ENCODE measurements at regions not wholly inside any gene's neighbourhood (a gene's known extent, or its start where the extent isn't known, plus 50 kb on each side); places are given as distances from the start of the nearest gene placed in this dataset.
A peak's percentile ranks its signal among the peaks of the same experiment; 100 is the strongest.
"Not testable (repeated sequence)": the region's sequence is repeated elsewhere in the genome, so short reads cannot be mapped to it uniquely, and the experiment has no call there.

DNA sequence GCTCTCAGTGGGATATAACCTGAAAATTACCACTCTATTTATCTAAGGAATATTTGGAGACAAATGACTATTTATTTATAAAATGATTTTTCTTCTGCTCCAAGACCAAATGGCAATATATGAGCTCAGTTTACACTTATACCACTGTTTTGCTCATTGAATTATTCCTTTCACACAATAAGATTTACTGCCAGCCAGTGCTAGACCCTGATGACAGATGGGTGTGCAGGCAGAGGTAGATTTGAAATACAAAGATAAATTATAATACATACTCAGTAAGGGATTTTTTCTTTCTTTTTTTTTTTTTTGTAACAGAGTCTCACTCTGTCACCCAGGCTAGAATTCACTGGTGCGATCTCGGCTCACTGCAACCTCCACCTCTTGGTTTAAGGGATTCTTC lies 980.3 kb downstream of the EPHA3 start:
- DNase-seq = no peak

DNA sequence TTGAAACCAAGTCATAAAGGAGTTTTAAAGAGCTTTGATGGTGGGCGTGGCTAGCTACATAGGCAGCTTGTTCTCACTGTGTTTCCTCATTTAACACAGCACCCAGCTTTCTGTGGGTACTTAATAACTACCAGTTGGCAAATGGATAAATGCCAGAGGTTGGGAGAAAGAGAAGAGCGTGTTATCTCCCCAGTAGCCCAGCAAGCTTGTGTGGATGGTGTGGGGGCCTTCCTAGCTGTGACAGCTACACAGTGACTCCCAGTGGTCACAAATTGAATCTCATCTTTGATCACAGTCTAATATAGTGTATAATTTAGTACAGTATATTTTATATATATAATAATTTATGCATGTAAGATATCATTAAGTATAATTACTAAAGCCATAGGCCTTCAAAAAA lies 984.1 kb downstream of the EPHA3 start:
- peak; percentile 61 for DNase-seq

DNA sequence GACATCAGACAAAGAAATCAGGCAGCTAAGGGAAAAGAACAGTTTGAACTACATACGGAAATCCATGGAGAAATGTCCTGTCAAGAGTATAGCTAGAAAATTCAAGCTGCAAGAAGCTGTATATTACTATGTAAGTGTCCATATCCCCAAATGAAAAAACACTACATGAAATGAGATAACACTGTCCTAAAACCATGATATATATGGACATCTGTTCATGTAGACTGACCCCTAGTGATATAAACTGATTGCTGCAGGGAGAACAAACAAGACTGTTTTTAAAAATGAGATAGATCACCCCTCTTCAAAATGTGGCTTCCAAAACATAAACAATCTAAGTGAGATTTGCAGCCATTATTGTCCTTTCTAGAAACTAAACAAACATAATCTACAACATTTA lies 985.6 kb downstream of the EPHA3 start:
- peak; percentile 37 for DNase-seq

DNA sequence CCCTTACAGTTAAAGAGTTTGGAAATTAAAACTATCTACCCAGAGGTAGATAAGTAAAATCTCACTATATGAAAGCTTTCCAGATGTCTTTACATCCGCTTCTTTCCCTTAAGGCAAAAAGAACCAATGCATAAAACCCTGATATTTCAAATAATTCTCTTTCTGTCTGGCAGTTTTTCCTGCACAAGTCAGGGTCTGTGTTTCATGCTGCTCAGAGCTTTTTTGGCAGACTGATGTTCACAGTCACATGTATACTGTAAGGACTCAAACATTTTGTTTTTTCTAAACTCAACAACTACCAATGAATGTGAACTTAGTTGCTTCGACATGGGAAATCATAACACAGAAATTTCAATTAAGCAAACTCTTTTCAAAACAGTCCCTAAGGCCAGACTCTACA lies 988.4 kb downstream of the EPHA3 start:
- DNase-seq = no peak

DNA sequence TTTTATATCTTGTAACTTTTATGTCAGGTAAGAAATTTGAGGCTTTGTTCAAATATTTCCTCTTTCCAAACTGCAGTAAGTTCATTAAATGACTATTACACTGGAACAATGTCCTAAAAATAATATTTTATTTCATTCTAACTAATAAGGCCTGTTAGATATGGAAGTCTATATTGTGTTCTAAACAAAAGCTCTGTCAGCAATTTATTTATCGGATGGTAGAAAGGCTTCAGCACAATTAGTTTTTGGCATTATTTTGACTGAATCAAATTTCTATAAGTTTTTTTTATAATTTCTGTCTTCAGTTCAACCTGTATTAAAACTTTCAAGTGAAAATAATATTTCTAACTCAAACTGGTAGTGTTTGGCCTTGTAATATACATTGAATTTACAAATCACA lies 992.1 kb downstream of the EPHA3 start:
- no peak for DNase-seq

DNA sequence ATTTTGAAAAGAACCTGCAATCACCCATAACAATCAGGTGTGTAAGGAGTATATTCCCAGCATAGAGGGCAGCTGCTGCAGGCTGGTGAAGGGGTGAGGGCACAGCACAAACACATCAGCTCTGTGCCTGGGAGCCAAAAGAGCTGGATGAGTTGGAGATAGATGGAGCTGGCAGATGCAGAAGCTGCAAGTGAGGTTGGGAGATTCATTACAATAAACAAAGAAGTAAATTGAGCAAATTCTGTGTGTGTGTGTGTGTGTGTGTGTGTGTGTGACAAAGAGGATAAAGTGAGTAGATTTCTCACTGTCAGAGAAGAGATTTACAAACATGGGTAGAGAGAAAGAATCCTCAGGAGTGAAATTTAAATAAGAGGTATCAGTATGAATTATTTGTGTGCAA lies 994.7 kb downstream of the EPHA3 start:
- no peak for DNase-seq

DNA sequence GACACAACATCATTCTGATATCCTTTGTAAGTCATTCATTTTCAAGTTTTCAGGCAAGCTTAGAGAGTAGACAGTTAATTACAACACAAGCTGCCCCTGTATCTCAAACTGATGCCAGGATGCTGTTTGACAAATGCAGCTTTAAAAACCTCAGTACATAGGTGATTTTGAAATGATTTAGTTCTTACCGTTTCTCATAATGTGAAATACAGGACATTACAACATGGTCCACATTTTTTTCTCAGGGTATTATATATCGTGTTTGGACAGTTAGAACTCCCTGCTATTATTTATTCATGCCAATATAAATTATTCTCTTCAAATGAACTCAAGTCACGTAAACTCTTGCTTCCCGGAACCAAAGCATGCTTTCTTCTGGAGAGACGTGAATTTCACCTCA lies 1013.9 kb downstream of the EPHA3 start:
- no peak for DNase-seq

DNA sequence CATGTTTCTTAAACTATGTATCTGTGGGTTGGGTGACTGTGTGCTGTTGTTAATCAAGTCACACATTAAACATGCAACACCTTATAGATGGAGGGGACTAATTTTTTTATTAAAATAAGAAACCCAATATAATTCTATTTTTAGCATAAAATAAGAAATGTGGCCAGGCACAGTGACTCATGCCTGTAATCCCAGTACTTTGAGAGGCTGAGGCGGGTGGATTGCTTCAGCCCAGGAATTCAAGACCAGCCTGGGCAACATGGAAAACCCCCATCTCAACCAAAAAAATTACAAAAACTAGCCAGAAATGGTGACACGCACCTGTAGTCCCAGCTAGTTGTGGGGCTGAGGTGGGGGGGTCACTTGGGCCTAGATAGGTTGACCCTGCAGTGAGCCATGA lies 1021.0 kb downstream of the EPHA3 start:
- no peak for DNase-seq

DNA sequence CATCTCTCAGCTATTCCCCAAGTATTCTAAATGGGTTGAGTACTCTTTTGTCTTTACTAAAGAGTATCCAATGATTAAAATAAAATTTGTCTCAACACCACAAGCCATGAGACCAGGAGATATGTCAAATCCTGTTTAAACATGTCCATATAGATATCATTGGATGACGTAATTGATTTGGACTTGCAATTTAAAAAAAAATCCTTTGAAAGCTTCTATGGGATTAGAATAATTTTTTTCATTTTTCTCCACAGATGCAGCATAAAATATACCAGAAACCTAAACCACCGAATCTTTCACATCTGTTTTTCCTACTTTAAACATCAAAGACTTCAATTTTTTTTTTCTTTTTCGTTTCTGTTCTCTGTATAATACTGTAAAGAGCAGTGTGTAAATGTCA lies 1022.3 kb downstream of the EPHA3 start:
- no peak for DNase-seq

DNA sequence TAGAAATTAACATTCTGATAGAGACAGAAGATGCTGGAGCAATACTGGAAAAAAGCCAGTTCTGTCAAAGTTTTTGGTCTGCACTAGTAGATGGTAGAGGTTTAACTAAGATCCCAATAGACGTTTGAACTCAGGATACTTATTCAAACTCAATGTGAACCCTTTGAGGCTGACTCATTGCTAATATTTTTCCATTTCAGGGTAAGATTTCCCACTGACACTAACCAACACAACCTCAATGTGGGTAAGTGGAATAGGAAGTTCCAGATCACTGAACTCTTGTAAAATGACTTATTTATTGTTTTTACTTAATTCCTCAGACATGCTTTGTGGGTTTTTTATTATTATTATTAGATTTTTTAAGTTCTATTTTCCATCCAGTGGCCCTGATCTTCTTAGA lies 1024.8 kb downstream of the EPHA3 start:
- no peak for DNase-seq

DNA sequence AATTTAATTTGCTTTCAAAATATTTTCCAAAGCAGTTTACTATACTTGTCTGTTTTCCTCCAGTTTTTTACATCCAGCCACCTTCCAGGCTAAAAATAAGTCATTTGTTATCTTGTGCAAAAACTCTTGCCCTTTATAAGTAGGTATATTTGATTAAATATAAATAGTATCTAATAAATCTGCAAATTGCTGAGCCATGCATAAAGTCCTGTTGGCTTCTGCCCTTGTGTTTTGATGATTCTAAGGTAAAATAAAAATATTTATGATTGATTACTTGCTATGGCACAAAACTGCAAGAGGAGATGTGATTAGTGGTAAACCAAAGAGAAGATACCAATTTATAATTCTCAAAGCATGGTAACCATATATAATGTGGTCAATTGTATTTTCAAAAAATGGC lies 1026.7 kb downstream of the EPHA3 start:
- no peak for DNase-seq

DNA sequence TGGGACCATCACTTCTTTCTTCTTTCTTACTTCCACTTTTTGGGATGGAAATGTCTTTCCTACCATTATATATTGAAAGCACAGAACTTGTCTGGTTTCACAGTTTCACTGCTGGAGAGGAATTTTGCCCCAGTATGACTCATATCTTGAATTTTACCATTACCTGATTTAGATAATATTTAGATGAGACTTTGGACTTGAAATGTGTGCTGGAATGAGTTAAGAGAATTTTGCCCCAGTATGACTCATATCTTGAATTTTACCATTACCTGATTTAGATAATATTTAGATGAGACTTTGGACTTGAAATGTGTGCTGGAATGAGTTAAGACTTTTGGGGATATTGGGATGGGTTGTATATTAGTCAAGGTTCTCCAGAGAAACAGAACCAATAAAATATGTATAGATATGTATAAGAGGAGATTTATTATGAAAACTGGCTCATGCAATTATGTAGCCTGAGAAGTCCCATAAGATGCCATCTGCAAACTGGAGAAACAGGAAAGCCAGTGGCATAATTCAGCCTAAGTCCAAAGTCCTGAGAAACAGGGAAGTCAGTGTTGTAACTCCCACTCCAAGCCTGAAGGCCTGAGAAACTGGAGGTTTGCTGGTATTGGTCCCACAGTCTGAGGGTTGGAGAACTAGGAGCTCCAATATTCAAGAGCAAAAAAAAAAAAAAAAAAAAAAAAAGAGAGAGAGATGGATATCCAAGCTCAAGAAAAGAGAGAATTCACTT lies 1029.2 kb downstream of the EPHA3 start:
- peak; percentile 0 for DNase-seq

DNA sequence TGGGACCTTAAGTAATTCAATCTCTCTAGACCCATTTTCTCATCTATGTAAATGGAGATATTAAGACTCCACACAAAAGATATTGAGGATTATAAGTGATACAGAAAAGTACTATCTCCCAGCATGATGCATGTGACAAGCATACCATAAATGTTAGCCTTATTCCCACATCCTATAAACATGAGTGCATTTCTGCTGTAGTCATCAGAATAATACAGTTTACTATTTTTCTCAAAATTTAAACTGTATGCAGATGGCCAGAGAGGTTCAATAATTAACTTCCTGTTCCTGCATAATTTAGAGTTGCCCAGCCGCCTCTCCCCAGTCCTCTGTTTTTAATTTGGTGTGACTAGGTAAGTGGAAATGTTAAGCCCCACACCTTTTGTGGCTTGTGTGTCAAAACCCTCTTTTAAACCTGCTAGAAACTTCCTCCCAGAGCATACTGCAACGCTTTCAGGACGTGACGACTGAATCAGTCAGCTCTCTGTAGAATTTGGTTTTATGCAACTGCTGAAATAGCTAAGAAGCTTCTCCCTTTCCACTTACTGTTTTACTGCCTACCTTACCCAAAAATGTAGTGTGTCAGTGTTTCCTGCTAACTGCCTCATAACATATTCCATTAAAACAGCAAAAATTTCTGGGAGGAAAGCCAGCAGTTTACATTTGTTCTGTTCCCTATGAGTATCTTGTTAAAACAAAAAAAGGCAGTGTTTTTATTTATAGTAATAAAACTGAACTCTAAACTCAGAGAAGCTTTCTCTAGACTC lies 1037.9 kb downstream of the EPHA3 start:
- DNase-seq = no peak

DNA sequence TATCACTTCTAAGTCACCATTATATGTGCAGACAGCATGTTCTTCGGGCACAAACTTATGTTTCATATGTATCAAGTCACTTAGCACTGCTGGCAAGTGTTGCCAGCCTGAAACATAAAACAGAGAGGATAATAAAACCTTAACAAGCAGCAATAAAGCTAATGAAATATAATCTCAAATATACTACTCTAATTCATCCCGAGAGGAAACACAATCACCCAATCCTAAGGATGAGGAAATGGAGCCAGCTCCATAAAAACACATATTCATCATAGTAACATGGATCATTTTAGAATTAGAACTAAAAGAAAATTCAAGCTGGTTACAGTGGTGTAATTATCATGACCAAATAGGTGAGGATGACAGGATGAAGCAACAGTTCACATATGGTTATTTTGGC lies 1072.7 kb downstream of the EPHA3 start:
- DNase-seq = no peak

DNA sequence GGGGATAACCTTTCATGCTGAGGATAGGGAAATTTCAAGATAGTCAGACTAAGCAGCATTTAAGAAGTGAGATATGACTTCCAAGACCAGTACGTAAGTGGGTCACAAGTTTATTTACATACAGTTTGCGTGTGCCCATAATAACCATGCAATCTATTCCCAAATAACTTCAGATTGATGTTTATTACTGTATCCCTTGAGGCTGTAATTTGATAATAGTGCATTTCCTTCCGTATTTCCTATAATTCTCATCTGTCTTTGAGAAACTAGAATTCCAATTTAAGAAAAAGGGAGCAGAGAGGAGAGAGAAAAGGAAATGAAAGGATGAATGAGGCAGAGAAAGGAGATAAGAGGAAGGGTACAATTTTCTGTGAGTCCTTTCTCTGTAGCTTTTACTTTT lies 1073.1 kb downstream of the EPHA3 start:
- no peak for DNase-seq

DNA sequence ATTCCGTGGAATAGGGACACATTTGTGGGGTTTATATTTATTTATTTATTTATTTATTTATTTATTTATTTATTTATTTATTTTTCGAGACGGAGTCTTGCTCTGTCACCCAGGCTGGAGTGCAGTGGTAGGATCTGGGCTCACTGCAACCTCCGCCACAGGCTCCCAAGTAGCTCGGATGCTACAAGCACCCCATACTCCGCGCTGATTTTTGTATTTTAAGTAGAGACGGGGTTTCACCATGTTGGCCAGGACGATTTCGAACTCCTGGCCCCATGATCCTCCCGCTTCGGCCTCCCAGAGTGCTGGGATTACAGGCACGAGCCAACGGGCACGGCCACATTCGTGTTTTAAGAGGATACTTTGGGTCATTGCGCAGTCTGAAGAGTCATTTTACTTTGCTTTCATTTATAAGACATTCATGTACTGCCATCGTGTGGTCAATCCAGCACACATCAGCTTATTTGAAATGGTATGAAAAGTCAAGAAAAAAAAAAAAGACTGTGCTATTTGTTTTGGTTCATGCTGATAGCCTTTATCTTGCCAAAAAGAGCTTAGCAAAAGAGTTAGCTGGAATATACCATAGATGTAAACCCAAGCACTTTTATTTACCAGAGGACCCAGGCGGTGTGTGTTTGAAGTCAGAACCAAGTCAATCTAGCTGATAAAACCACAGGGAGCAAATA lies 1075.0 kb downstream of the EPHA3 start:
- peak; percentile 58 for DNase-seq

DNA sequence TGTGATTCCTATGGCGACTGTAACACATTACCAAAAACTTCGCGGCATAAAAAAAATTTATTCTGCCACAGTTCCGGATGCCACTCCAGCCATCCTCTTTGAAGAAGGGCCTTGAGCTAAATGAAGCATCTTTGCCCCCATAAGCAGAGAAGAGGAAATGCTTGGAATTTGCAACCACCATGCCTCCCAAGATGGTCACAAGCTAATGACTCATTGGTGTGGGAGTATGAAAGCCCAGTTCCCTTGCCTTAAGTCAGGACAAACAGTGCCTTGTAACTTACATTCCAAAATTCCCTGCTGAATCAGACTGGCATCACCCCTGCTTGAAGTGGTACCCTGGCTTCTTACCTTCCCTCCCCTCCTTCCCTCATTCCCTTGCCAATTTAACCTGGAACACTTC lies 1077.4 kb downstream of the EPHA3 start:
- DNase-seq = no peak

DNA sequence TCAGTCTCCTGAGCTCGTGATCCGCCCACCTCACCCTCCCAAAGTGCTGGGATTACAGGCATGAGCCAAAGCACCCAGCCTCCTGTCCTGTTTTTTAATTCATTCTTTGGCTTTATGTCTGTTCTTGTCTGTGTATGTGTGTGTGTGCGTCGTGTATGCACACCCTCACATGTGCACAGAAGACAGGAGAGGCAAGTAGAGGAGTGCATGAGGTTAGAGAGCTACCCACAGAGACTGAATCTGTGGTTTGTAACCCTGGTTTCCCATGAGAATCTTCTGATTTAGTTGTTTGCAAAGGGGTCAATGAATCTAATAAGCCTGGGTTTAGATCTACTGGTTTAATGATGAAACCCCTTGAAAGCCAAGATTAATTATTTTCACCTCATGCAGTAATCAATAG lies 1090.0 kb downstream of the EPHA3 start:
- DNase-seq = not testable (repeated sequence)

DNA sequence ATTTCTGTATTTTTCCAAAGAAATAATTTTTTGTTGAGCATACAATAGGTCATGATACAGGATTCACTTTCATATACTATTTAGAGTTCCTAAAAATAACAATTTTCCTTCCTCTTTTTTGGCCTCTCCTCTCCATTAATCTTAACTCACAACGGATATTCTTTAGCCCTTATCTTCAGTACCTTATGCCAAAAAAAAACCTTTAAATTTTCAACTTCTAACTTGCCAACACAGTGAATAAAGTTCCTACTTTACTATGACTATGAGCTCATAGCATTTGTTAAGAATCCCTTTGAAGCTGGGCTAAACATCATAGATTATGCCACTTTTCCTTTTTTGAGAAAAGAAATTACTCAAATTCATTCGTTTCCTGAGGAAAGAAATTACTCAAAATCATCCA lies 1095.5 kb downstream of the EPHA3 start:
- not testable (repeated sequence) for DNase-seq

DNA sequence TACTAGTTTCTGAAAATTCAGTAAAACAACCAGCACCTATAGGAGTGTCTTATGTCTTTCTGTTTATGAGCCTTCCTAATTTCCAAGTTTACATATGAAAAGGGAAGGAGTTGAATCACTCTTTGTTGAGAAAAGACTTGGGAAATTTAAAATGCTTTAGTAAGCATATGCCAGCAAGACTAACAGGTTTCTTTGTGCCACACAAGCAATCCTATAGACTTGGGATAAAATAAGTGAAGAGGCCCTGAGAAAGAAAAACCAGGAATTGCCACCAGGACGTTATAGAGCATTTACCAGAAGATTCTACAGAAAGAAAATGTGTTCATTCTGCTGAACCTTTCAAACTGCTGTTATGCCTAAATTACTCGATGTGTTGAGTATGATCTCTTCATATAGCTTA lies 1099.1 kb downstream of the EPHA3 start:
- not testable (repeated sequence) for DNase-seq

DNA sequence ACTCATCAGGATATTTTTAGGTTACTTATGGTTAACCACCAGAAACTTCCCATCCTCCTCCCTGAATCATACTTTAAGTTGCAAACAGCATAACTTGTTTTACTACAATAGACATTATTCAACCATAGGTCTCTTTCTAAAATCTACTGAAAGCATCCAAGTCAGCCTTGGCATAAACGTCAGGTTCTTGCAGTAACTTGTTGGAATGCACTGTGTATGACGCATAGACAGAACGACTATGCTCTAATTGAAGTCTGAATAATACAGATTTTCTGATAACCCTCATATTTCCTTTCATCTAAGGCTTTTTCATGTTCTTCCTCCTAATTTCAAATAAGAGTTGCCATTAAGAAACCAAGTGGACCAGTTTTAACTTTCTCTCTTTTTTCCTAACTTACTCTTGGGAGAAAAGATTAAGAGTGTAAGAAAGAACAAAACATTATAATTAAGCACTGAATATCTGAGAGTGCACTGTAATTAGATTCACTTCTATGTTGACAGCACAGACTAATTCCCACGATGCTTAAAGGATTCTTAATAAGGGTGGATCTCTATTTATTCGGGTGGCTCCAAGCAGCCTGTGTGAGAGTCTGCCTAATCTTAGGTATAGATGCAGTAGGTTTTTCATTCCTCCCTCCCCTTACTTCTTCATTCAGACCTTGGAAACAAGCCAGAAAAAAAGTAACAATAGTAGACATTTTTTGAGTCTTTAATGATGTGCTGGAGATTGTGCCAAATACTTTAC lies 1100.1 kb downstream of the EPHA3 start:
- not testable (repeated sequence) for DNase-seq

DNA sequence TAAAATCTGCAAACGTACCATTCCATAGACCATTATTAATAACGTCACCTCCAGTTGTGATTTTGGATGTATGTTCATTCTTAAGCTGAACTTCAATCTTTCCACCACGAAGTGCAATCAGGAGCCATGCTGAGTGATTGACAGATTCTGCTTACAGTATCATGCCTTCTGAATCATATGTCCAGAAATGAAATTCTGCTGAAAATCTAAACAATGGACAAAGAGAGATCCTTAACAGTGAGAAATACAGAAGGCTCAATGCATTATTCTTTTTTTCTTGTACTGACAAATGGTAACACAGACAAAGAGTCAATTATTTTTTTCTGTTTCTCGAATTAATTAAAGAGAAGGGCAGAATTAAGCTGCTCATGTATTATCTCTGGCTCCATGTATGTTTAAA lies 1114.5 kb downstream of the EPHA3 start:
- DNase-seq = no peak

DNA sequence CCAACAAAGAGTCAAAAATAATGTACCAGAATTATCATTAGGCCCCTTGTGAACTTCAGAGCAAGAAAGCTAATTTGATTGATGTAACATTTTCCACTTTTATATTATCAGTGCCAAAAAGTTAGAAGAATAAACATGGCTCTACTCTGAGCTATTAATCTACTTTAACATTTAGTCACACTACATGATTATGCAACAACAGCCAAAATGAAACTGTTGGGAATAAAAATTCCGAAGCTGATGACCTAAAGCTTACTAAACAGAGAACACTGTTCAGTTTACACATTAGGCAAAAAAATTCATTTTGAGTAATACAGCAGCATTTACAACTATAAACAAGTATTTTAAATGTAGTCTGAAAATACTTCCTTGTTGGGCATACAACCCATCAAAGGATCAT lies 1134.1 kb downstream of the EPHA3 start:
- no peak for DNase-seq

Data from DMS53 (cell line).